HuH-7 (cell line): ENCODE measurements at regions not wholly inside any gene's neighbourhood (a gene's known extent, or its start where the extent isn't known, plus 50 kb on each side); places are given as distances from the start of the nearest gene placed in this dataset.
"Not testable (repeated sequence)": the region's sequence is repeated elsewhere in the genome, so short reads cannot be mapped to it uniquely, and the experiment has no call there.

Experiments used
- DNase-seq: peaks from one replicate; pipeline ENCODE4 v3.0.0; 2011; ENCODE audit warnings: low spot score

DNA sequence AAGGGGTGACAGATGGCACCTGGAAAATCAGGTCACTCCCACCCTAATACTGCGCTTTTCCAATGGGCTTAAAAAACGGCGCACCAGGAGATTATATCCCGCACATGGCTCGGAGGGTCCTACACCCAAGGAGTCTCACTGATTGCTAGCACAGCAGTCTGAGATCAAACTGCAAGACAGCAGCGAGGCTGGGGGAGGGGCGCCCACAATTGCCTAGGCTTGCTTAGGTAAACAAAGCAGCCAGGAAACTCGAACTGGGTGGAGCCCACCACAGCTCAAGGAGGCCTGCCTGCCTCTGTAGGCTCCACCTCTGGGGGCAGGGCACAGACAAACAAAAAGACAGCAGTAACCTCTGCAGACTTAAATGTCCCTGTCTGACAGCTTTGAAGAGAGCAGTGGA lies 205.7 kb upstream of the HTR1E start:
- DNase-seq = not testable (repeated sequence)

DNA sequence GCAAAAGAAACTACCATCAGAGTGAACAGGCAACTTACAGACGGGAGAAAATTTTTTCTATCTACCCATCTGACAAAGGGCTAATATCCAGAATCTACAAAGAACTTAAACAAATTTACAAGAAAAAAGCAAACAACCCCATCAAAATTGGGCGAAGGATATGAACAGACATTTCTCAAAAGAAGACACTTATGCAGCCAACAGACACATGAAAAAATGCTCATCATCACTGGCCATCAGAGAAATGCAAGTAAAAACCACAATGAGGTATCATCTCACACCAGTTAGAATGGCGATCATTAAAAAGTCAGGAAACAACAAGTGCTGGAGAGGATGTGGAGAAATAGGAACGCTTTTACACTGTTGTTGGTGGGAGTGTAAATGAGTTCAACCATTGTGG lies 206.6 kb upstream of the HTR1E start:
- DNase-seq = not testable (repeated sequence)

DNA sequence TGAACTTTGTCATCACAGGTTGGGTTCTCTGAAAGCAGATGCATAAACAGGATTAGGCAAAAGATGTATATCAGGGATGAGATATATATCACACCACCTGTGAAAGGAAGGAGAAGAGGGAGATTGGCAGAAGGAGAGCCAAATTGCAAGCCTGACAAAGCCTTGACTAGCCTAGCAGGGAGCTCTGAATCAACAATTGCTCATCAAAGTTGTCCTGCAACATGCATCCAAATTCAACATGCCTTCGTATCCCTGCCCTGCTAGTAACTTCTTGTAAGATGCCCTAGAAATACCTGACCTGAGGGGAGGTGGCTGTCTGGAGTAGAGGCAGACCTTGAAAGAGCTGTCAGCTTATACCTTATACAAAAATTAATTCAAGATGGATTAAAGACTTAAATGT lies 207.1 kb upstream of the HTR1E start:
- DNase-seq = no peak

DNA sequence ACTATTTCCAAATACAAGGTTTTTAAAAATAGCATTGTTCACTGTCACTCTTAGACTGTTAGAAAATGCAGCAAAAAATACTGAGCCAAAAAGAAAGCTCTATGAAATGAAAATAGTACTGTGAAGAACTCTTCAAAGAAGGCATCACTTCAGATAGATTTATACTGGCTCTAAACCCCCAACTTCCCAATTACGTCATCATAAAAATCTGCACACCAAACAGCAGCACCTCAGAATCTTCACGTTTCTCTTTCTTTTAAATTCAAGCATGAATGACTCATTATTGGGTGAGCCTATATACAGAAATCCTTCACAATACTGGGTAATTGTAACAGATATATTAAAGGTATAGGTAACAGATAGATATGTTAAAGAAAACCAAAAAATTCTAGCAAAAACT lies 208.4 kb upstream of the HTR1E start:
- DNase-seq = no peak

DNA sequence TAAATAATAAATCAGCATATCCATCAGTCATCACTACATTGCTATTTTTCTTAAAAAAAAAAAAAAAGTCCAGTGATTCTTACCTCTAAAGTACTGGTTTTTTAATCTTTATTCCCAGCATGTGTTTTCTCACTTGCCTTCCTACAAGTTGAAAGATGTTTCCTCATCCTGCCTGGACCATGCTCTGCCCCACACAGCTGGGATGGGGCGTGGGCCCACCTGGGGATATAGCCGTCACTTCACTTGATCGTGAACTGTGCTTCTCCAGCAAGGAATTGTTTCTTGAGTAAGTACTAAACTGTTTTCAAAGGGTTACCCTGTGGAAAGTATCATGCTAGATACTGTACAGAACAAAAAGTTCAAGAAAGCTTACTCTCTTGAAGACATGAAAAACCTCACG lies 212.6 kb upstream of the HTR1E start:
- DNase-seq = no peak

DNA sequence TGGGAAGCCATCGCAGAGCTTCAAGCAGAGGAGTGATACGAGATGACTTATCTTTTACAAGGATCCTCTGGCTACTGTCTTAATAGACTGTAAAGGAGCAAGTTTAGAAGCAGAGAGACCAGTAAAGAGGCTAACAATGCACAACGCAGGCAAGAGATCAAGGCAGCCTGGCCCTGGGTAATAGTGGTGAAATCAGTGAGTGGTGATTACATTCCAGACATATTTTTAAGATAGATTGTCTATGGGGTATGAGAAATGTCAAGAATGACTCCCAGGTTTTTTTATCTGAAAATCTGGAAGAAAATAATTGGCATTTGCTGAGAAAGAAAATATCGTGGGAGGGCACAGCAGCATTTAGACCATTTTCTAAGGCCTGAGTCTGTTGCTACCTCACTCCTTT lies 213.6 kb upstream of the HTR1E start:
- no peak for DNase-seq

DNA sequence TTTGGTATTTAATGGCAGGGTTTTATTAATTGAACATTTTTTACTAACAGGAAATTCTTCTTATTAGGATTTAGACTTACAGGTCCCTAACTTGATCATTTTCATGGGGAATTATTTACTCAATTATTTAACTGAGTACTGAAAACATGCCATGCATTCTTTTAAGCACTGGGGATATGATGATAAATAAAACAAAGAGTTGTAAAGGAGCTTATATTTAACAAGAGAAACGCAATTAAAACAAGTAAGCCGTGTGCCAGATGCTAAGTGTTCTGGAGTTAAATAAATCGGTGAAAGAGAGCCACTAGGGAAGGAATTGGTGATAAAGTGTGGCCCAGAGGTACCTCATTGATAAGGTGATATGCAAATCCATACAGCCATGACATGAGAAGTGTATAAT lies 214.2 kb upstream of the HTR1E start:
- DNase-seq = no peak

DNA sequence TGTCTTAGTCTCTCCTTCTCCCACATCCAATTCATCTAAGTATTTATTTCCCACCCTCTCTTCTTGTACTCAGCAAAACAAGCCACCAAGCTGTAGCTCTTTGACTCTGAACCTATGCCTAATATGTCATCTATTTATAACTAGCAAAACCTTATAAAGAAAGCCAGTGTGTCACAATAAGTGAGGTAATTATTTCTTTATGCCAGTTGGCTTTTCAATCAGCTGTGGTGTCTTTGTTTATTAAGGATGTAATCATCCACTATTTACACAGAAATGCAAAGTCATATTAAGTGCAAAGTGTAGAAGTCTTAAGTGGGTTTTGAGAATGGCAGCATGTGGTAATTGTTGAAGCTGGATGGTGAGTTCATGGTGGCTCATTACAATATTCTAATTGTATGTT lies 215.2 kb upstream of the HTR1E start:
- no peak for DNase-seq

DNA sequence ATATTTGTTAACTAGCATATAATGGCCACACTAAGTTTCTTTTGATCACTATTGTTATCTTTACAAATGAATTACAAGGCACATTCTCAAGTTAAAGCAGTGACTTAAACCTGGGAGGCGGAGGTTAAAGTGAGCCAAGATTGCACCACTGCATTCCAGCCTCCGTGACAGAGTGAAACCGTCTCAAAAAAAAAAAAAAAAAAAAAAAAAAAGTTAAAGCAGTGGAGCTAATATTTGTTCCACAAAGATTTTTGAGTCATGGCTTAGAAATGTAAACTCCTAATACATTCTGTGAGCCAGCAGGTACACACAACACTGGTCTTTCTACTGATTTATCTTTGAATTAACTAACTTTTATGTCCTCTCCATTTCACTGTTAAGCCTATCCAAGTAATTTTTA lies 221.7 kb upstream of the HTR1E start:
- DNase-seq = no peak

DNA sequence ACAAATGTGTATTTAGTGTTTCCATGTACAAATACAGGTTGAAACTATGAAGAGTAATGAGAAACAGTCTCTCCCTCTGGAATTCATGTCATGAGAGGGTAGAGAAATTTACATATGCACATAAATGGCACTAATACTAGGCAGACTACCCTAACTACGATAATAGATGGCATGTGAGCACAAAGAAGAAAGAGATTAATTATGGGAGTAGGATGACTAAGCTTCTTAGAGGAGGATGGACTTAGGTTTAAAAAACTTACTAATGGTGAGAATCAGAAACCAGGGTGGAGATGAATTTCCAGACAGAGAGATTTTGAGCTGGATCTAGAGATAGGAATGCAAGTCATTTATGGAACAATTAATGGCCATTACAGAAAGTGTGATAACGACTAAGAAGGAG lies 225.3 kb upstream of the HTR1E start:
- no peak for DNase-seq

DNA sequence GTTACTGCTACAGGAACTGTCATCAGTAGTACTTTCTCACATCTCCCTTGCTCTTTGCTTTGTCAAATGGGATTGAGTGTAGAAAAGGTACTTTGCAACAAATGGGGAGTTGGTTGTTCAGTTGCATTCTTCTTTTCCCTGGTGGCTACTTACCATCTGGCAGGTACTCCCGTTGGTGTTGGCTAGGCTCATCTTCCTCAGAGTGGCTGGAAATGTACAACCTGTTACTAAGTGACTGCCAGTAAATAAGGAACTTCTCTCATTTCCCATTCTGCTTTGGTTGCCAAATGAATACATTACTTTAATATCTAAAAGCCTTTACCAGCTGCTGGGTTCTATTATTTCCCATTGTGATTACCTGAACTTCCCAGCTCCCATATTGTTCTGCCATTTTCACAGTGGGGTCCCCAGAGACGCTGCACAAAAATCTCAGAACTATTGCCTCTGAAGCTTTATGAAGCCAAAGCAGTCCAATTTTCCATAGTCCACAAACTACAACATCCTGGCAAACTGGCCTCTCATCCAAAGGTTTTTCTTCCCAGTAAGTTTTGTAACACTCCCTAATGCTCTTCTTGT lies 229.7 kb upstream of the HTR1E start:
- DNase-seq = no peak

DNA sequence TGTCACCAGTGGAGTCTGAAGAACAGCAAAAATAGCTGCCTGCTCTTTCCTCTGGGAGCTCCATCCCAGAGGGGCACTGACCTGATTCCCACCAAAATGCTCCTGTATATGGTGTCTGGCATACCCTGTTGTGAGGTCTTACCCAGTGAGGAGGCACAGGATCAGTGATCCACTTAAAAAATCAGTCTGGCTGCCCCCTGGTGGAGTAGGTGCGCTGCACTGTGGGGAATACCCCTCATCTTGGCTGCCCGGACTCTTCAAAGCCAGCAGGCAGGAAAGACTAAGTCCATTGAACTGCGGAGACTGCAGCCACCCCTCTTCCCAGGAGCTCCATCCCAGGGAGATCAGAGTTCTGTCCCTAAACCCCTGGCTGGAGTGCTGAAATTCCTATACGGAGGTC lies 230.9 kb upstream of the HTR1E start:
- peak; percentile 12 for DNase-seq

DNA sequence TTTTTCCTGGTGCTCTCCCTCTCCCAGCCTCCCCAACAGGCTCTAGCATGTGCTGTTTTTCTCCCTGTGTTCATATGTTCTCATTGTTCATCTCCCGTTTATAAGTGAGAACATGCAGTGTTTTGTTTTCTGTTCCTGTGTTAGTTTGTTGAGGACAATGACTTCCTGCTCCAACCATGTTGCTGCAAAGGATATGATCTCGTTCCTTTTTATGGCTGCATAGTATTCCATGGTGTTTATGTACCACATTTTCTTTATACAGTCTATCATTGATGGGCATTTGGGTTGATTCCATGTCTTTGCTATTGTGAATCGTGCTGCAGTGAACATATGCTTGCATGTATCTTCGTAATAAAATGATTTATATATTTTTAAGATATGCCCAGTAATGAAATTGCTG lies 236.1 kb upstream of the HTR1E start:
- DNase-seq = not testable (repeated sequence)

DNA sequence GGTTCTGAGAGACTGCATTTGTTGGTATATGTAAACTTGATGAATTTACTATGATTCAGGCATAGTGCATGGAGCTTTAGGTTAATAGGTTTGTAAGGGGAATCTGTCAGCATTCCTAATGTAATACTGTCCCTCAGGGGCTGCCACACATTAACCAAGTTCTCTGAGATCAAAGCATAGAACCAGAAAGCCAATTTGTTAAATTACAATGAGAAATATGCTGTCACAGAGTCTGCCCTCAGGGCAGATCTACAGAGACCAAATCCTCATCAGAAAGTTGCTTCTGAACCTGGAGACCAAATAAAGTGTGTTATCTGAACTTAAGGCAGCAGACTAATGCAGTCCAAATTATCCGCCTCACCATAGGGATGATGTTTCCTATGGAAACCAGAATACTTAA lies 250.8 kb upstream of the HTR1E start:
- no peak for DNase-seq

DNA sequence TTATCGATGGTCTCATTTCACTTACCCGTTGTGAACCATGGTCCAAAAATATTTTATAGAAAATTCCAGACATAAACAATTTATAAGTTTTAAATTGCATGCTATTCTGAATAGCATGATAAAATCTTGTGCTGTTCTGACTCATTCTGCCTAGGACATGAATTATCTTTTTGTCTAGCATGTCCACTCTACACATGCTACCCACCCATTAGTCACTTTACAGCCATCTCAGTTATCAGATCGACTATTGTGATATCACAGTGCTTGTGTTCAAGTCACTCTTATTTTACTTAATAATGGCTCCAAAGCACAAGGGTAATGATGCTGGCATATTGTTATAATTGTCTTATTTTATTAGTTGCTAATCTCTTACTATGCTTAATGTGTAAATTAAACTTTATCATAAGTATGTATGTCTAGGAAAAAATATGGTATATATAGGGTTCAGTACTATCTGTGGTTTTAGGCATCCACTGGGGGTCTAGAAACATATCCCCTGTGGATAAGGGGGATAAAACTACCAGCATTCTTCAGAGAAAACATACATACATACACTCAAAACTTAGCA lies 252.0 kb upstream of the HTR1E start:
- no peak for DNase-seq

DNA sequence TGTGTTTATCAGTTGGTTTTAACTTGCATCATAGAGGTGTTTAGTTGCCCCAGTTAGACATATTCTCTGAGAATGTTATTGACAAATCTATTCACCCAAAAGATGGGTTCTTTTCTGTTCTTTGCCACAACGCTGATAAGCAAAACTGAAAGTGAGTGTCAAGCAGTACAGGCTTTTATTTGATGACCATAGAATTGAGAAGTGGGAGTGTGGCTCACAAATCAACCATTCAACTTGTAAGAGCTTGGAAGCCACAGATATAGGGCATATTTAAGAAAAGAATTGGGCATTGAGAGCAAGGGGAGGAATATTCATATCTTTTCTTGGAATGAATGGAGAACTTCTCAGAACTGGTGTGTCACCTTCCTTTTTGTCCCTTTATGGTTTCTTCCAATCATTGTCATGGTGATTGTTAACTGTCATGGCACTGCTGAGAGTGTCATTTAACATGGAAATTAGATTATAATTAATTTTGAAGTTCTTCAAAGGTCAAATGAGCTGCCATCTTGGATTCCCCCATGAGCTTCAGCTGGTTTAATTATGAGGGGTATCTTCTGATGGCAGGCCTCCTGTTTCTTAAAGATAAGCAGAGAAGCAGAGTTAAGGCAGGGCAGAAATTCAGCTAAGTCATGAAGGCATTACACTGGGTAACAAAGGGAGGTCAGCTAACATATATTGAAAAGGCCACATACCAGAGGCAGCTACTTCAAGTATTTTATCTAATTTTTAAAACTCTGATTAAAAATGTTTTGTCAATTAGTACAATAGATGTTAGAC lies 254.0 kb upstream of the HTR1E start:
- DNase-seq = no peak

DNA sequence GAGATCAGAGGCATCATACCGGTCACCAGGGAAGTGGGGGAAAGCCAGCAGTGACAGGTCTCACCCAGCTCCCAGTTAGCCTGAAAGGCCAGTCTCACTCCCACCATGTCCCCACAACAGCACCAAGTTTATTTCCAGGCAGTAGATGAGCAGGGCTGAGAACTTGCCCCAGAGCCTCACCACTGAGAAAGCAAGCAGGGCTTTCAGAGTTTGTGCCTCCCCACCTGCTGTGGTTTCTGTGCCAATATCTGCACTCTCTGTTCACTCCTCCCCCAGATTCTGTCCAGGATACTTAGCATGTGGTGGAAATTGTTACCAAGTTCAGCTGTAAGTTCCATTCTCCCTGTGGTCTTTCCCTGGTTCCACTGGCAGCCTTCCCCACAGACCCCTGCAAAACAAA lies 255.0 kb upstream of the HTR1E start:
- DNase-seq = no peak

DNA sequence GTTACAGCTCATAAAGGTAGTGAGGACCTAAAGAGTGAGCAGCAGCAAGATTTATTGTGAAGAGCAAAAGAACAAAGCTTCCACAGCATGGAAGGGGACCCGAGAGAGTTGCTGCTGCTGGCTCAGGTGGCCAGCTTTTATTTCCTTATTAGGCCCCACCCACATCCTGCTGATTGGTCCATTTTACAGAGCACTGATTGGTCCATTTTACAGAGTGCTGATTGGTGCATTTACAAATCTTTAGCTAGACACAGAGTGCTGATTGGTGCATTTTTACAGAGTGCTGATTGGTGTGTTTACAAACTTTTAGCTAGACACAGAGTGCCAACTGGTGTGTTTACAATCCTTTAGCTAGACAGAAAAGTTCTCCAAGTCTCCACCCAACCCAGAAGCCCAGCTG lies 256.2 kb upstream of the HTR1E start:
- not testable (repeated sequence) for DNase-seq

DNA sequence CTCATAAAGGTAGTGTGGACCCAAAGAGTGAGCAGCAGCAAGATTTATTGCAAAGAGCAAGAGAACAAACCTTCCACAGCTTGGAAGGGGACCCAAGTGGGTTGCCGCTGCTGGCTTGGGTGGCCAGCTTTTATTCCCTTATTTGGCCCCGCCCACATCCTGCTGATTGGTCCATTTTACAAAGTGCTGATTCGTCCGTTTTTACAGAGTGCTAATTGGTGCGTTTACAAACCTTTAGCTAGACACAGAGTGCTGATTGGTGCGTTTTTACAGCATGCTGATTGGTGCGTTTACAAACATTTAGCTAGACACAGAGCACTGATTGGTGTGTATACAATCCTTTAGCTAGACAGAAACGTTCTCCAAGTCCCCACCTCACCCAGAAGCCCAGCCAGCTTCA lies 265.2 kb upstream of the HTR1E start:
- DNase-seq = not testable (repeated sequence)

DNA sequence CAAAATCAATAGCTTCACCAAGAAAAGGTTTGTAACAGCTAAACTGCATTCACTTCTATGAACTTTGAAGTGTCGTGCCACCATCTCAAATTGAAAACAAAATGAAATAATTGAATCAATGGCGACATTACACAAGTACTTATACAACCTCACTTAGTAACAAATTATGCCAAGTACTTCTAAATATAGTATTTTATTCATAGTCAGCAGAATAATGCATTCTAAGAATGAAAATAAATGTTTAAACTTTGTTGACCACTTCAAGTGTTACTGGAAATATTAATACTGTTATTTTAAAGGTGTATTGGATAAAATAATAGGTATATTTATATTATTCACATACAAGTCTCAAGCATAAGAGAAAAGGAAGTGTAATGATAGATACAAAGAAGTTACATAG lies 280.1 kb upstream of the HTR1E start:
- DNase-seq = no peak

DNA sequence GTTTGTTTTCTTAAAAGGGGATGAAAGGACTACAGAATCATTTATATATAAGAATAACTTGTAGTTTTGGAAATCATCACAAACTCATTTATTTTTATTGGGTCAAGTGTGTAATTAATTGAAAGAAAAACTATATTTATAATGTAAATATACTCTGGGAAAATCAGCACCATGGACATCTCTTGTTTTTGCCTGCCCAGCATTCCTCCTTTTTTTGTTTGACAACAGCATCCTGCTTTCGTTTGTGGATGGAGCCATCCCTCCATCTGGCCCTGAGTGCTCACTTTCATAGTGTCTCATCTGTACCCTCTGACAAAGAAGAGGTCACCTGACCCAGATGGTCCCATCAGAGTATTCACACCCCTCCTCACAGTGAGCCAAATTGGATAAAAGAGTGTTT lies 308.2 kb upstream of the HTR1E start:
- no peak for DNase-seq

DNA sequence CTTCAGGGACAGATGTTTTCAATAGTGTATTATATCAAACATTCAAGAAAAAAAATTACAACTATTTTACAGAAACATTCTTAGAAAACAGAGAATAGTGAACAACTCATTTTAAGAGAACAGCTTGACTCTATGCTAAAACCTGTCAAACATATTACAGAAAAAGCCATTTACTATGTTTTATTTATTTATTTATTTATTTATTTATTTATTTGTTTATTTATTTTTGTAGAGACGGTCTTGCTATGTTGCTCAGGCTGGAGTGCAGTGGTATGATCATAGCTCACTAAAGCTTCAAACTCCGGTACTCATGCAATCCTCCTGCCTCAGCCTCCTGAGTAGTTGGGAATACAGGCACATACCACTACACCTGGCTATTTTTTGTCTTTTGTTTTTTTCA lies 317.9 kb upstream of the HTR1E start:
- no peak for DNase-seq

DNA sequence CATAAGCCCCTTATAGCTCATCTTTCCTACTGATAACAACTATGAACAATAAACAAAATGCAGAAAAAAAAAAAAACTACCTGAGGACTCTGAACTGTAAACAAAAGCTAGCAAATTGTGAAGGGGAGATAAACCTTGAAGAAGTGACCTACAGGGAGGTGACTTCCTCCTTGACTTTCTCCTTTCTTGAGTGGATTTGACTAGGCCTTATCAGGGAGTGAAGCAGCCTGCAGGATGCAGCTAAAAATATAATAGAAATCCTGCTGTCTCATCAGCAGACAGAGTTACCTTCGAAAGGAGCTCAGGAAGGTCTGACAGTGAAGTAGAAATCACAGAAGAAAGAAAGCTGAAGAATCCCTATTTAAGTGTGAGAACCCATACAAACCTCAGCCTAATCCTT lies 322.0 kb upstream of the HTR1E start:
- DNase-seq = no peak
